ENCODE measurements at regions not wholly inside any gene's neighbourhood (a gene's known extent, or its start where the extent isn't known, plus 50 kb on each side); places are given as distances from the start of the nearest gene placed in this dataset.

GRCh38 chr9:81411961-81412360 lies 277.4 kb downstream of the TLE1 start:
- TF ChIP-seq GABPA (IDR thresholded peaks at IDR 0.05; ENCODE audit: low read depth) (no peak), NRF1 (conservative IDR thresholded peaks at IDR 0.05; ENCODE audit: low read depth, low read length) (no peak)

All from GM12878 (cell line).